ENCODE measurements at regions not wholly inside any gene's neighbourhood (a gene's known extent, or its start where the extent isn't known, plus 50 kb on each side); places are given as distances from the start of the nearest gene placed in this dataset.

DNA sequence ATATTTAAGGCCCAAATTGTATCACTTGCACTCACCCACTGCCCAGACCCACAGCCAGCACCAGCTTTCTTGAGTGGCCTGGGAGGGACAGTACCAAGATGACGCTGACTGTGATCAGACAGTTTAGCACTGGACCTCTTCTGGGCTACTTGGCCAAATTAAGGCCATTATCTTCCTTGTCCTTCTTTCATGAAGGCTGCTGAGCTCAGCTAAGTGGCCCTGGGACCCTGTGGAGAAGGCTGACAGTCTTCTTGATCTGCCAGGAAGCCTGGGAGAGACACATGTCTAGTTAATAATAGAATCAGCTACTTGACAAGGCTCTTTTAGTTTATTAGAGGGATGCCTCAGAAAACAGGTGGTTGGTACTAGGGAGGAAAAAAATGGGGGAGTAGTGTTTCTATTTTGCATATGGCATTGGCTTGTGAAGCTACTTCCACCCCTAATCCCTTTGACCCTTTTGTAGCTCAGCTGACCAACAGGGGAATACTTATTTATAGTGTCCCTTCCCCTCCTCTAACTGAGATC, 127.9 kb upstream of the NTM start:
- no peaks in the 10 kb centered on the region for H3K36me3 ChIP-seq (ENCODE audit: control insufficient read depth in 2 of 2, insufficient read depth in 1 of 2, low read length in 2 of 2)
- H3K9me3 ChIP-seq (ENCODE audit: control insufficient read depth, insufficient read depth, low read depth, low read length), result no peaks in the 10 kb centered on the region
- TF ChIP-seq ZNF610 (tag by site-specific recombination; IDR thresholded peaks at IDR 0.05; ENCODE audit: borderline replicate concordance) (no peak), ZNF707 (tag by site-specific recombination; IDR thresholded peaks at IDR 0.05) (no peak), SCRT1 (tag by site-specific recombination; IDR thresholded peaks at IDR 0.05; ENCODE audit: borderline replicate concordance) (no peak), ZNF530 (tag by site-specific recombination; IDR thresholded peaks at IDR 0.05; ENCODE audit: low read depth) (no peak), ZNF112 (tag by site-specific recombination; IDR thresholded peaks at IDR 0.05) (no peak), ZNF664 (tag by site-specific recombination; IDR thresholded peaks at IDR 0.05) (no peak), TCF7L2 (IDR thresholded peaks at IDR 0.05; ENCODE audit: borderline replicate concordance, low read depth, low read length) (no peak), ZNF624 (tag by site-specific recombination; IDR thresholded peaks at IDR 0.05) (no peak), ZNF629 (tag by site-specific recombination; IDR thresholded peaks at IDR 0.05) (no peak), KLF9 (tag by site-specific recombination; IDR thresholded peaks at IDR 0.05; ENCODE audit: low read depth) (no peak), ZNF184 (tag by site-specific recombination; IDR thresholded peaks at IDR 0.05) (no peak), ZNF623 (tag by site-specific recombination; IDR thresholded peaks at IDR 0.05) (no peak), ZFP41 (tag by site-specific recombination; IDR thresholded peaks at IDR 0.05; ENCODE audit: borderline replicate concordance) (no peak), KLF8 (tag by site-specific recombination; IDR thresholded peaks at IDR 0.05) (no peak), YY1 (tag by site-specific recombination; IDR thresholded peaks at IDR 0.05) (no peak)
- TF ChIP-seq, protein P1, sequence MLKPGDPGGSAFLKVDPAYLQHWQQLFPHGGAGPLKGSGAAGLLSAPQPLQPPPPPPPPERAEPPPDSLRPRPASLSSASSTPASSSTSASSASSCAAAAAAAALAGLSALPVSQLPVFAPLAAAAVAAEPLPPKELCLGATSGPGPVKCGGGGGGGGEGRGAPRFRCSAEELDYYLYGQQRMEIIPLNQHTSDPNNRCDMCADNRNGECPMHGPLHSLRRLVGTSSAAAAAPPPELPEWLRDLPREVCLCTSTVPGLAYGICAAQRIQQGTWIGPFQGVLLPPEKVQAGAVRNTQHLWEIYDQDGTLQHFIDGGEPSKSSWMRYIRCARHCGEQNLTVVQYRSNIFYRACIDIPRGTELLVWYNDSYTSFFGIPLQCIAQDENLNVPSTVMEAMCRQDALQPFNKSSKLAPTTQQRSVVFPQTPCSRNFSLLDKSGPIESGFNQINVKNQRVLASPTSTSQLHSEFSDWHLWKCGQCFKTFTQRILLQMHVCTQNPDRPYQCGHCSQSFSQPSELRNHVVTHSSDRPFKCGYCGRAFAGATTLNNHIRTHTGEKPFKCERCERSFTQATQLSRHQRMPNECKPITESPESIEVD (tag by site-specific recombination; IDR thresholded peaks at IDR 0.05), result no peak
- TF ChIP-seq, protein P2, sequence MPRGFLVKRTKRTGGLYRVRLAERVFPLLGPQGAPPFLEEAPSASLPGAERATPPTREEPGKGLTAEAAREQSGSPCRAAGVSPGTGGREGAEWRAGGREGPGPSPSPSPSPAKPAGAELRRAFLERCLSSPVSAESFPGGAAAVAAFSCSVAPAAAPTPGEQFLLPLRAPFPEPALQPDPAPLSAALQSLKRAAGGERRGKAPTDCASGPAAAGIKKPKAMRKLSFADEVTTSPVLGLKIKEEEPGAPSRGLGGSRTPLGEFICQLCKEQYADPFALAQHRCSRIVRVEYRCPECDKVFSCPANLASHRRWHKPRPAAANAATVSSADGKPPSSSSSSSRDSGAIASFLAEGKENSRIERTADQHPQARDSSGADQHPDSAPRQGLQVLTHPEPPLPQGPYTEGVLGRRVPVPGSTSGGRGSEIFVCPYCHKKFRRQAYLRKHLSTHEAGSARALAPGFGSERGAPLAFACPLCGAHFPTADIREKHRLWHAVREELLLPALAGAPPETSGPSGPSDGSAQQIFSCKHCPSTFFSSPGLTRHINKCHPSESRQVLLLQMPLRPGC (tag by site-specific recombination; IDR thresholded peaks at IDR 0.05), result no peak
- TF ChIP-seq, protein P3, sequence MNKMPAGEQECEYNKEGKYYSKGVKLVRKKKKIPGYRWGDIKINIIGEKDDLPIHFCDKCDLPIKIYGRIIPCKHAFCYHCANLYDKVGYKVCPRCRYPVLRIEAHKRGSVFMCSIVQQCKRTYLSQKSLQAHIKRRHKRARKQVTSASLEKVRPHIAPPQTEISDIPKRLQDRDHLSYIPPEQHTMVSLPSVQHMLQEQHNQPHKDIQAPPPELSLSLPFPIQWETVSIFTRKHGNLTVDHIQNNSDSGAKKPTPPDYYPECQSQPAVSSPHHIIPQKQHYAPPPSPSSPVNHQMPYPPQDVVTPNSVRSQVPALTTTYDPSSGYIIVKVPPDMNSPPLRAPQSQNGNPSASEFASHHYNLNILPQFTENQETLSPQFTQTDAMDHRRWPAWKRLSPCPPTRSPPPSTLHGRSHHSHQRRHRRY (tag by site-specific recombination; IDR thresholded peaks at IDR 0.05), result no peak
- no peak overlapping the region for H3K4me3 ChIP-seq (ENCODE audit: low read depth, low read length)
- no peak overlapping the region for H3K27ac ChIP-seq (ENCODE audit: extremely low read depth, low read depth, low read length)
- CTCF ChIA-PET, result interaction anchor here (0.7 to 1.2 kb wide), 3 partner anchors 149 to 427 kb away, joined by 3 read pairs; no protein-coding TSS in a partner anchor
- no peaks in the 10 kb centered on the region for H3K4me1 ChIP-seq (ENCODE audit: control insufficient read depth, insufficient read depth, low read length)
- POLR2A ChIA-PET, result no interaction called here

DNA sequence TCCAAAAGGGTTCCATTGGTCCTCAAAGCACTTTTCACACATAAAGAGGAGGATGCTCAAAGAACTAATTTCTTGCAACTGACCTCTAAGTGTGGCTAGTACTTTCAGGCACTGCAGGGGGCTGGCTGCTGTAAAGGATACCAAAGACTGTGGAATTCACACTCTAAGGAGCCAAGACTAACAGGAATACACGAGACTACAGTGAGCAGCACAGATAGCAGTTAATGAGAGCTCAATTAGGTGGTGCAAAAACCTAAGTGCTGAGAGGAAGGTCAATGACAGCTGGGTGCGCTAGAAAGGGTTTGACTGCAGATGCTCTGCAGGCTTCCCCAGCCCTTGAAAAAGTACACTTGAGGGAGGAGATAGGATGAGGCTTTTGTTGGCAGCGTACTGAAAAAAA, 124.3 kb upstream of the NTM start:
- POLR2A ChIA-PET, result no interaction called here
- TF ChIP-seq, protein P4, sequence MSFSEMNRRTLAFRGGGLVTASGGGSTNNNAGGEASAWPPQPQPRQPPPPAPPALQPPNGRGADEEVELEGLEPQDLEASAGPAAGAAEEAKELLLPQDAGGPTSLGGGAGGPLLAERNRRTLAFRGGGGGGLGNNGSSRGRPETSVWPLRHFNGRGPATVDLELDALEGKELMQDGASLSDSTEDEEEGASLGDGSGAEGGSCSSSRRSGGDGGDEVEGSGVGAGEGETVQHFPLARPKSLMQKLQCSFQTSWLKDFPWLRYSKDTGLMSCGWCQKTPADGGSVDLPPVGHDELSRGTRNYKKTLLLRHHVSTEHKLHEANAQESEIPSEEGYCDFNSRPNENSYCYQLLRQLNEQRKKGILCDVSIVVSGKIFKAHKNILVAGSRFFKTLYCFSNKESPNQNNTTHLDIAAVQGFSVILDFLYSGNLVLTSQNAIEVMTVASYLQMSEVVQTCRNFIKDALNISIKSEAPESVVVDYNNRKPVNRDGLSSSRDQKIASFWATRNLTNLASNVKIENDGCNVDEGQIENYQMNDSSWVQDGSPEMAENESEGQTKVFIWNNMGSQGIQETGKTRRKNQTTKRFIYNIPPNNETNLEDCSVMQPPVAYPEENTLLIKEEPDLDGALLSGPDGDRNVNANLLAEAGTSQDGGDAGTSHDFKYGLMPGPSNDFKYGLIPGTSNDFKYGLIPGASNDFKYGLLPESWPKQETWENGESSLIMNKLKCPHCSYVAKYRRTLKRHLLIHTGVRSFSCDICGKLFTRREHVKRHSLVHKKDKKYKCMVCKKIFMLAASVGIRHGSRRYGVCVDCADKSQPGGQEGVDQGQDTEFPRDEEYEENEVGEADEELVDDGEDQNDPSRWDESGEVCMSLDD (tag by site-specific recombination; IDR thresholded peaks at IDR 0.05), result no peak
- TF ChIP-seq HOXC10 (CRISPR knock-in tag; IDR thresholded peaks at IDR 0.05) (no peak), ZBTB21 (tag by site-specific recombination; IDR thresholded peaks at IDR 0.05) (no peak), GFI1B (tag by site-specific recombination; IDR thresholded peaks at IDR 0.05) (no peak), REPIN1 (tag by site-specific recombination; IDR thresholded peaks at IDR 0.05; ENCODE audit: low read depth) (no peak), KLF16 (tag by site-specific recombination; IDR thresholded peaks at IDR 0.05) (no peak), ZNF510 (tag by site-specific recombination; IDR thresholded peaks at IDR 0.05; ENCODE audit: insufficient replicate concordance) (no peak), FEZF1 (tag by site-specific recombination; IDR thresholded peaks at IDR 0.05) (no peak)
- TF ChIP-seq, protein P5, sequence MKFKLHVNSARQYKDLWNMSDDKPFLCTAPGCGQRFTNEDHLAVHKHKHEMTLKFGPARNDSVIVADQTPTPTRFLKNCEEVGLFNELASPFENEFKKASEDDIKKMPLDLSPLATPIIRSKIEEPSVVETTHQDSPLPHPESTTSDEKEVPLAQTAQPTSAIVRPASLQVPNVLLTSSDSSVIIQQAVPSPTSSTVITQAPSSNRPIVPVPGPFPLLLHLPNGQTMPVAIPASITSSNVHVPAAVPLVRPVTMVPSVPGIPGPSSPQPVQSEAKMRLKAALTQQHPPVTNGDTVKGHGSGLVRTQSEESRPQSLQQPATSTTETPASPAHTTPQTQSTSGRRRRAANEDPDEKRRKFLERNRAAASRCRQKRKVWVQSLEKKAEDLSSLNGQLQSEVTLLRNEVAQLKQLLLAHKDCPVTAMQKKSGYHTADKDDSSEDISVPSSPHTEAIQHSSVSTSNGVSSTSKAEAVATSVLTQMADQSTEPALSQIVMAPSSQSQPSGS (tag by site-specific recombination; IDR thresholded peaks at IDR 0.05; ENCODE audit: low read depth), result no peak
- TF ChIP-seq, protein P6, sequence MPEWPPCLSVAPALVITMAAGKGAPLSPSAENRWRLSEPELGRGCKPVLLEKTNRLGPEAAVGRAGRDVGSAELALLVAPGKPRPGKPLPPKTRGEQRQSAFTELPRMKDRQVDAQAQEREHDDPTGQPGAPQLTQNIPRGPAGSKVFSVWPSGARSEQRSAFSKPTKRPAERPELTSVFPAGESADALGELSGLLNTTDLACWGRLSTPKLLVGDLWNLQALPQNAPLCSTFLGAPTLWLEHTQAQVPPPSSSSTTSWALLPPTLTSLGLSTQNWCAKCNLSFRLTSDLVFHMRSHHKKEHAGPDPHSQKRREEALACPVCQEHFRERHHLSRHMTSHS (tag by site-specific recombination; IDR thresholded peaks at IDR 0.05), result no peak

More for the DNA sequence above, 124.3 kb upstream of the NTM start:
- H3K27ac ChIP-seq (ENCODE audit: extremely low read depth, low read depth, low read length), result no peak overlapping the region
- no peaks in the 10 kb centered on the region for H3K9me3 ChIP-seq (ENCODE audit: control insufficient read depth, insufficient read depth, low read depth, low read length)
- no peaks in the 10 kb centered on the region for H3K36me3 ChIP-seq (ENCODE audit: control insufficient read depth in 2 of 2, insufficient read depth in 1 of 2, low read length in 2 of 2)
- H3K4me3 ChIP-seq (ENCODE audit: low read depth, low read length), result no peak overlapping the region
- CTCF ChIA-PET, result interaction anchor here (1.0 to 2.6 kb wide), 11 partner anchors 15 to 428 kb away, joined by 3 to 14 read pairs (median 4); no protein-coding TSS in a partner anchor
- H3K4me1 ChIP-seq (ENCODE audit: control insufficient read depth, insufficient read depth, low read length), result no peaks in the 10 kb centered on the region

Measured in HEK293 (cell line).